ENCODE measurements at regions not wholly inside any gene's neighbourhood (a gene's known extent, or its start where the extent isn't known, plus 50 kb on each side); places are given as distances from the start of the nearest gene placed in this dataset.

- TF ChIP-seq SPI1 (IDR thresholded peaks at IDR 0.05; ENCODE audit: borderline replicate concordance, insufficient read depth, low read depth, low read length) (no peak), MEF2A (IDR thresholded peaks at IDR 0.05; ENCODE audit: insufficient read depth, low read depth, low read length) (no peak)
- TF ChIP-seq, protein P1, sequence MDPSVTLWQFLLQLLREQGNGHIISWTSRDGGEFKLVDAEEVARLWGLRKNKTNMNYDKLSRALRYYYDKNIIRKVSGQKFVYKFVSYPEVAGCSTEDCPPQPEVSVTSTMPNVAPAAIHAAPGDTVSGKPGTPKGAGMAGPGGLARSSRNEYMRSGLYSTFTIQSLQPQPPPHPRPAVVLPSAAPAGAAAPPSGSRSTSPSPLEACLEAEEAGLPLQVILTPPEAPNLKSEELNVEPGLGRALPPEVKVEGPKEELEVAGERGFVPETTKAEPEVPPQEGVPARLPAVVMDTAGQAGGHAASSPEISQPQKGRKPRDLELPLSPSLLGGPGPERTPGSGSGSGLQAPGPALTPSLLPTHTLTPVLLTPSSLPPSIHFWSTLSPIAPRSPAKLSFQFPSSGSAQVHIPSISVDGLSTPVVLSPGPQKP (IDR thresholded peaks at IDR 0.05; ENCODE audit: low read depth, low read length) = no peak
Observed at GRCh38 chr6:117215353-117216090, 49.8 kb upstream of the VGLL2 start.
